Skeletal muscle cell (primary cell): ENCODE measurements at regions not wholly inside any gene's neighbourhood (a gene's known extent, or its start where the extent isn't known, plus 50 kb on each side); places are given as distances from the start of the nearest gene placed in this dataset.

Source experiments
- DNase-seq: peaks from one replicate; pipeline ENCODE4 v3.0.0-alpha.2; 2010; ENCODE audit warnings: low read depth
- H3K4me3 ChIP-seq: 2 replicates; pipeline ENCODE4 v1.5.1; 2011; ENCODE audit warnings: low read depth, mild to moderate bottlenecking, control low read depth, low read length, moderate library complexity

DNA sequence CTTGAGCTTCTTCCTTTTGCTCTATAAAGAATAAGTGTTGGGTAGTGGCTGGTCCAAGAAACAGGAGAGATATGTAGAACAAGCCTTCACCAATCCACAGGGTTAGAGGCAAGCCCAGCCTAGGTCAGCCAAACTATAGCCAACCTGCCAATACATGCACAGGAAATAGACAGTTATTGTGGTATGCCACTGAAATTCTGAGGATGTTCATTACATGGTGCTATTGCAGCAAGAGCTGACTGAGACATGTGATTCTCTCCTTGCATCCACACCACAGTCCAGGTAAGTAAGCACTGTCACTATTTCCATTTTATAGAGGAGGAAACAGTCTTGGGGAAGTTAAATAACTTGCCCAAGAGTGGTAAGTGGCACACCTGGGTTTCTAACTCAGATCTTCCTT lies 268.1 kb downstream of the NPIPA8 start:
- H3K4me3 ChIP-seq: no peak overlapping the region
- DNase-seq: no peak

DNA sequence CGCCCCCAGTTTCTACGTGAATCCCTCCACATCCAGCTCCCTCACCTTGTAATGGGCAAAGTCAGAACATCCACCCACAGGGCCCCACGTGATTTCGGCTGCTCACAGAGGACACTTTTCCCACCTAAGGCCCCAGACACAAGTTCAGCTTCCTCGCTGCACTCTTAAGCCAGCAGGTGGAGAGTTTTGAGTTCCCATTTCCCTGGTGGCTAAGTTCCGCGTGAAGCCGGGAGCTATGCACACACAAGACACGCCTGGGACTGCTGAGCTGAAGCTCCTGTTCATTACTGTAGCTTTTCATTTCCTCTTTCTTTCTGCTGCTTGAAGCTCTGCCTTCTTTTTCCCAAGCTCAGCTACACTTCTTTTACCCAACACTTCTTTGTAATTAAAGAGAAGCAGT lies 273.8 kb downstream of the NPIPA8 start:
- no peak for DNase-seq
- no peak overlapping the region for H3K4me3 ChIP-seq

- no peak for DNase-seq
- no peak overlapping the region for H3K4me3 ChIP-seq
These were observed 276.2 kb downstream of the NPIPA8 start for GRCh38 chr16:18060351-18060750.

DNA sequence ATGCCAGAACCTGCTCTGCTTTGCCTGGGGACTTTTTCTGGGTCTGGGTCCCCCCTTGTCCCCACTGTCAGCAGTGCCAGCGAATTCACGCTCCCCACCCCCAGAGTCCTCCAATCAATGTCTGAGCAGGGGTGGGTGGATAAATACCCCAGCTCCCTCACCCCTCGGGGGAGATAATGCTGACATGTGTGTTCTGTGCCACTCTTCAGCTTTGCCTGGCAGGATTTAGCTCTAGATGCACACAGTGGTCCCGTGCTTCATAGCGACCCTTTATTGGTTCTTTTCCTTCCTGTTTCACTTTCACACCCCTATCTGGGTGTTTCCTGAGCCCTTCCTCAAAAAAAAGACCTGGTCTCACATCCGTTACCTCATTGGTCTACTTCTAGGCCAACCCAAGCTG lies 277.0 kb downstream of the NPIPA8 start:
- DNase-seq: no peak

GRCh38 chr16:18059089-18059488 lies 277.4 kb downstream of the NPIPA8 start:
- no peak overlapping the region for H3K4me3 ChIP-seq
- no peak for DNase-seq

More for the DNA sequence above, 277.0 kb downstream of the NPIPA8 start:
- H3K4me3 ChIP-seq: no peak overlapping the region

- no peak for DNase-seq
- H3K4me3 ChIP-seq: no peak overlapping the region
These were observed 281.1 kb downstream of the NPIPA8 start for GRCh38 chr16:18055411-18055916.

GRCh38 chr16:18050777-18051176 lies 285.8 kb downstream of the NPIPA8 start:
- H3K4me3 ChIP-seq: no peak overlapping the region

DNA sequence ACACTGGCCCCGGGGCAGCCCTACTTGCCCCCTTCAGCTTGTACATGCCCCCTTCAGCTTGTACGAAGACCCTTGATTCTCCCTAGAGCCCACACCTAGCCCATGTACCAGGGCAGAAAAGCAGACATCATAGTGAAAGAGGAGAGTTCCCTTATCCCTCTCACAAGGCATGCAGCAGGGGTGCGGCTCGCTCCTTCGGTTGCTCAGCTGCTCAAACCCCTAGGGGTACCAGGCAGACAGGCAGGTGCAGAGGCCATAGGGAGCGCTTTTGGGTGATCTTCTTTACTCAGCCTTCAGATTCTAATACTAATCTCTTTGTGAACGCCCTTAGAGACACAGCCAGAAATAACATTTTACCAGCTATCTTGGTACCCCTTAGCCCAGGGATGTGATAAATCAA lies 286.3 kb downstream of the NPIPA8 start:
- no peak overlapping the region for H3K4me3 ChIP-seq
- DNase-seq: no peak

More at GRCh38 chr16:18050777-18051176, 285.8 kb downstream of the NPIPA8 start:
- DNase-seq: no peak

DNA sequence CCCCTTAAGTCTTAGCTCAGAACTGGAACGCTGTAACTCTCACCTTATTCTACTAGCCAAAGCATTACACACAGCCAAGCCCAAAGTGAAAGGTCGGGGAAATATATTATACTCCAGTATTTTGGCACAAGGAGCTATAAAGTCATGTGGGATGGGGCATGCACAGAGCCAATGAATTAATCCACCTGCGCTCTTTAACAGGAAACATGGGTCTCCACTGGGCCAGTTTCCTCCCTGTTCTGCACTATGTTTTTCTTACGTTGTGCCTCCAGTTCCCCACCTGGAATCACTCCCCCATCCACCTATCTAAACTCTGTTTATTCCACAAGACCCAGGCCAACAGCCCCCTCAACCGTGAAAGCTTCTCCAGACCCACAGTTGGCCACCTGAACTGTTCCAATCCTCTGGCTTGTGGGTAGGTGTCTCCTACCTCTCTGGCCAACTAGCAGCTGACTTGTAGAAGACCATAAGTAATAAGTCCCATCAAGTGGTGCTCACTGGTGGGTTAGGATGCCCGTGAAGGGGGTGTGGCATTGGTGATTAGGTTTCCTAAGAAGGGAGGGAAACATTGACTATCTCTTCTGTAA lies 286.9 kb downstream of the NPIPA8 start:
- no peak for DNase-seq
- no peak overlapping the region for H3K4me3 ChIP-seq

DNA sequence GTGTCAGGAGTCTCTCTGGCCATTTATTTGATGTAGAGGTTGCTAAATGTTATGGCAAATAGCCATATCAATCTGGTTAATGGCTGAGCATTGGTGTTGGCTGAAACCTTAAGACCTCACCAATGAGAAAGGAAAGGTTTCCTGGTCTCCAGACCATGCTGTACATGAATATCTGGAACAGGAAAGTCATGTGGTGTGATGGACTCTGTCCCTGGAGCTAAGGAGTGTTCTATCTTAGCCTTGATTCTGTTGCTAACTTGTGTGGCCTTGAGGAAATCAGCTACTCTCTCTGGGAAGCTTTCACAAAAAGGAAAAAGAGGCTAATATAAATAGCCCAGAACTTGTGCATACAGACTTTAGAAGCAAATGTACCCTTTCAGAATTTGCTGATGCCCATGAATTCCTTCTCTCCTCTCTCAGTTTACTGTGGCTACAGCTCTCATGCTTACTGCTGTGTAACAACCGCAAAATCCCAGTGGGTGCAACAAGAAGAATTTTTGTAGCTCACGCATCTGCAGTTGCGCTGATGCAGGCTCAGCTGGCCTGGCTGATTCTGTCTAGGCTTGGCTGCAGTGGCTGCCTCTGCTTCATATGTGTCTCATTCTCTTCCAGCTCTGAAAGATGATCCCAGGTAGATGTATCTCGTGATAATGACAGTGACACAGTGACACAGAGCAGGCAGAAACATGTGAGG lies 287.5 kb downstream of the NPIPA8 start:
- H3K4me3 ChIP-seq: no peak overlapping the region
- no peak for DNase-seq

DNA sequence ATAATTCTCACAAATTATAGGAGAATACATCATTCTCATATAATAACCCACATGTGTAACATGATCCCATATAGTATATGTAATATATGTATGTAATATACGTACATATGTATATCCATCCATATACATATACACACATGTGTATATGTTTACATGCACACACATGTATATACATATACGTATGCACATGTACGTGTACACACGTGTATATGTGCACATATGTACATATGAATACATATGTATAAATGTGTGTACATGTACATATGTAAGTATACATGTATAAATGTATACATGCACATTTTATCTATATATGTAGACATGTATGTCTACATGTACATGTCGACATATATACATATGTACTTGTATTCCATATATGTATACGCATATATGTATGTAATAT lies 288.8 kb downstream of the NPIPA8 start:
- DNase-seq: no peak
- no peak overlapping the region for H3K4me3 ChIP-seq

- no peak for DNase-seq
- no peak overlapping the region for H3K4me3 ChIP-seq
These were observed 291.2 kb downstream of the NPIPA8 start for GRCh38 chr16:18045356-18045755.

DNA sequence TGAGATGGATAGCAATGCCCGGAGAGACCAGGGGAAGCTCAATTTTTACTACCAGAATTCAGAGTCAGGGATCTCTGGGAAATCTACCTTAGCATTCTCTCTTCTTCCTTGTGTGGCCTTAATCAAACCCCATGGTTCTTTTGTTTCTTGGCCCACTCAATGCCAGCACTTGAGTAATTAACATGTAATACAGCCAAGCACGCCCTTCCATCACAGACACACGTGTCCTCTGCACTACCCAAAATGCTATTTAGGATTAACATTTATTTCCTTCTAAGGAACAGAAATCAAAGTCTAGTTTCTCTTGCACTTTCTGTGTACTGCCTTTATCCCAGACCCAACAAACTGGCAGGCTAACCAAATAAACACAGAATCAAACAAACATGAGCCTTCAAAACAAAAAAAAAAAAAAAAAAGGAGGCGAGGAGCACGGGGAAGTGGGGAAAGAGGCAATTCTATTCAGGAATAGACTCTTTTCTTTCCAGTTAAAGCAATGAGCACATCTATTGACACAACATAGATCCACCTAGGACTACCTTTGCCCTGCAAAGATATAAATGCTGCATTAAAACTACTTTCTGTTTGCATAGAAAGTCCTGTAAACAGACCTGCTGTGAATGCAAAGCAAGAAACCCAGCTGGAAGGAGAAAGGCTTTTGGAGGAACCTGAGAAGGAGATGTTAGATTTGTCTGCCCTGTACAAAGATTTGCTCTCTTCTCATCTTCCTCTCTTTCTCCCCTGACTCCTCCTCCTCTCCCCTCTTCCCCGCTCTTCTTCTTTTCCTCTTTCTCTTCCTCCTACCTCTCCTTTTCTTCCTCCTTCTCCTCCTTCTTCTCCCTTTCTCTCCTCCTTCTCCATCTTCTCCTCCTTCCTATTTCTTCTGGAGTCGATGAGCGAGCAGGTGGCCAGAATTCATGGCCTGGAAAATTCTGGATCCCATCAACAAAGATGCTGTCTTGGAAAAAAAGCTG lies 294.4 kb downstream of the NPIPA8 start:
- no peak for DNase-seq
- H3K4me3 ChIP-seq: no peak overlapping the region

DNA sequence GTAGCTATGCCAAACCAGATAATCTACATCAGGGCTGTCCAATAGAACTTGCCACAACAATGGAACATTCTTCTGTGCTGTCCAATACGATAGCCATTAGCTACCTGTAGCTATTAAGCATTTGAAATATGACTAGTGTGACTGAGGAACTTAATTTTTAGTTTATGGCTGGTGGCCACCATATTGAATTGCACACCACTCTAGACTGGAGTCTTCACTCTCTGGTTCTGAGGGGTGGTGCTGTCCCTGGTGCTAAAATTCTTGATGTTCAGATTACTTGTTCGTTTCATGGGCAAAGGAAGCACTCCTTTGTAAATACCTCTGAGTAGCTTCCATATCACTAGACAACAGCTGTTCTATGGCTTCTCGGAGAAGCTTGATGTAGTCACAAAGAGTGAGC lies 296.6 kb downstream of the NPIPA8 start:
- H3K4me3 ChIP-seq: no peak overlapping the region
- no peak for DNase-seq

- no peak for DNase-seq
- no peak overlapping the region for H3K4me3 ChIP-seq
These were observed 299.5 kb downstream of the NPIPA8 start for GRCh38 chr16:18037051-18037450.

DNA sequence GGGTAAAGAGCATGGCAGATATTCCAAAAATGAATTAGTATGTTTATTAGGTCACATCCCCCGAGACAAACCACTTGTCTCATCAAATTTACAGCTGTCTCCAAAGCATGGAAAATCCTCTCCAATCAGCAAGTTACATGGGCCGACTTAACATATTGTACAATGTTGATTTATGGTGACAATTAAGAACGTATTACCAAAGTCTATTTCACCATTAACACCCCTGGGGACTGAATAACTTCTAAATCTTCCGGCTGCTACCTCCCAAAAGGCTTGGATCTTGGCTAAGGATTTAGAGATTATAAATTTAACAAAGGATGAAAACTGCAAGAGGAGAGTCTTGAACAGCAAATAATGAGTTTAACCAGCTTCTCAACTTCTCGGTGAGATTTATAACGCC lies 311.9 kb downstream of the NPIPA8 start:
- no peak overlapping the region for H3K4me3 ChIP-seq
- DNase-seq: no peak

GRCh38 chr16:18018376-18018775 lies 318.2 kb downstream of the NPIPA8 start:
- no peak overlapping the region for H3K4me3 ChIP-seq
- DNase-seq: no peak

- DNase-seq: no peak
- H3K4me3 ChIP-seq: no peak overlapping the region
These were observed 322.7 kb downstream of the NPIPA8 start for GRCh38 chr16:18013863-18014262.

- H3K4me3 ChIP-seq: no peak overlapping the region
- no peak for DNase-seq
These were observed 328.2 kb downstream of the NPIPA8 start for GRCh38 chr16:18008356-18008755.

DNA sequence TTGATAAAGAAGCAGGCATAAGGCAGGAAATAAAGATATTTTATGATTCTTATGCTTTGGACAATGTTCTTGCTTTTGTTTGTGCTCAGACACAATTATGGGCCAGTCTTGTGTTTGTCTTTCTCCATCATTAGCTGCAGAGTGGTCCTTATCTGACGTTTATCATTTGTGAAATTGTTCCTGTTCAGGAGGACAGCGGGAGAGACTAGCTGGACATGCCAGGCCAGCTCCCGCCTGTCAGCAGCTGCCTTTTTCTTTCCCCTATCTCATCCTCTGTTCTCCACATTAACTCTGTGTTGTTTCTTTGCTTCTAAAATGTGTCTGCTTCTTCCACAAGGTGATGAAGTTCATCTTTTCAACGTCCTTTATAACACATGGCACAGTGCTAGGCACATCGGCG lies 333.5 kb downstream of the NPIPA8 start:
- no peak overlapping the region for H3K4me3 ChIP-seq
- no peak for DNase-seq
